Hematopoietic multipotent progenitor cell treated with erythropoietin and hydrocortisone succinate and interleukin-3 and kit ligand, for 8 days (in vitro differentiated cells): ENCODE measurements at regions not wholly inside any gene's neighbourhood (a gene's known extent, or its start where the extent isn't known, plus 50 kb on each side); places are given as distances from the start of the nearest gene placed in this dataset.

ENCODE experiments used
- DNase-seq: peaks from one replicate; pipeline ENCODE4 v3.0.0-alpha.2; 2015

DNA sequence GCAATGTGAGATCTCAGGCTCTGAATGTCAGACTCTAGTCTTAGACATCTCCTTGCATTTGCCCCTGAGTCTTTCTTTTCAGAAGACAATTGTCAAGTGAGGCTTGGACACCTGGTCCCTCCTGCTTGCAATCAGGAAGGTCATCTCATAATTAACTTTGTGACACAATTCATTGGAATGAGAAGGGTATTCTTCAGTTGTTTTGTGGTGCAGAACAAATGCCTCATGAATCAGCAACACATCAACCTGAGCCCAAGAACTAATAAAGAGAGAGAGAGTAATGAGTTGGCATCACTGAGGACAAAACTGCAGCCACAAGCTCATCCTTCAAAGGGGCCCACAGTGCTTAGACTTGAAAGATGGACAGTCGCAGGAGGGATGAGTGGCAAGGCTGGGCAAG, 375.8 kb downstream of the INSC start:
- DNase-seq = no peak

GRCh38 chr11:15493066-15493465, 378.3 kb downstream of the INSC start:
- DNase-seq = no peak

DNA sequence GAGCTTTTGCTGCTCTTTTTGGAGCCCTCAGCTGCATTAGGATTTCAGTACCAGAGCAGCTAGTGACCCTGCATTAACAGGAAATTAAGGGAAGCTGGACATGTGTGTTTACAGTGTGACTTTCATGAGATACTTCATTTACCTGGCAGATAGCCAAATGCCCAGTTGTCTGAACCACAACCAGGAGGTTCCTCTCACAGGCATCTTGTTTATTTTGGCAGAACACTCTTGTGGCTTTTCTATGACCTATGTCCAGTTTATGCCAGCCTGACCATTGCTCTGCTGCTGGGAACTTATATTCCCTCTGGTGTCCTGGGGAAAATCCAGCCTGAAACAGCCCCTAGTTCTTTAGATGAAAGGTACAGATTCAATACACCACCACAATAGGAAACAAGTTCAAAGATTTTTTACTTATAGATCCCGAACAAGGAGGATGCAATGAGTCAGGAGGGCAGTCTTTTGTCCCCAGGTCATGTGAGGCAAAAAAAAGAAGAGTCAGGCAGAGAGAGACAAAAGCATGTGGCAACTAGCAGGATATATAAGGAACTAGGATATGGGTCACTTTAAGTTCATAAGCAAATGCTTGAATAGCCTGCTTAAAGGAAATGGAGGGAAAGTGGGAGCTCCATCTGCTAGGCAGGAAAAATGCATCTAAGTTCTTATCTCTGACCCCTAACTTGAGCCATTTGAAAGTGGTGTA, 379.3 kb downstream of the INSC start:
- no peak for DNase-seq

- DNase-seq = no peak
Observed at GRCh38 chr11:15494740-15495139, 380.0 kb downstream of the INSC start.

DNA sequence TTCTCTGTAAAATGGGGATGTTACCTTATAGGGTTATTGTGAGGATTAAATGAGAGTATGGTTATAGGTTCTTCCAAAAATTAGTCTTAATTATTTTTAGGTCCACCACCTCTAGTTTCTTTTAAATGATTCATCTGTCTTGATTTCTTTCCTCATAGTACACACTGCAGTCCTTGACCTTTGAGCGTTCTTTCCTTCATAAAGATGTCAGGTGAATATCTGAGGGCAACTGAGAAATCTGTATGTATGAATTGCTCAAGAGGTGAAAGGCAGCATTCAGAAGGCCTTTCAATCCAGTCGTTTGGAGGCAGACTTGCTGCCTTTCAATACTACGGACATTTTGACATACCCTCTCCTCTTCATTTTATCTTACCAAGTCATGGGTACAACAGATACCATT, 380.7 kb downstream of the INSC start:
- no peak for DNase-seq

- DNase-seq = no peak
Observed at GRCh38 chr11:15497366-15497765, 382.6 kb downstream of the INSC start.

- no peak for DNase-seq
Observed at GRCh38 chr11:15499674-15500073, 385.0 kb downstream of the INSC start.

GRCh38 chr11:15500643-15501042, 385.9 kb downstream of the INSC start:
- DNase-seq = no peak

- DNase-seq = no peak
Observed at GRCh38 chr11:15501566-15501965, 386.8 kb downstream of the INSC start.

- no peak for DNase-seq
Observed at GRCh38 chr11:15505155-15505554, 390.4 kb downstream of the INSC start.

- DNase-seq = no peak
Observed at GRCh38 chr11:15507592-15507991, 392.9 kb downstream of the INSC start.

DNA sequence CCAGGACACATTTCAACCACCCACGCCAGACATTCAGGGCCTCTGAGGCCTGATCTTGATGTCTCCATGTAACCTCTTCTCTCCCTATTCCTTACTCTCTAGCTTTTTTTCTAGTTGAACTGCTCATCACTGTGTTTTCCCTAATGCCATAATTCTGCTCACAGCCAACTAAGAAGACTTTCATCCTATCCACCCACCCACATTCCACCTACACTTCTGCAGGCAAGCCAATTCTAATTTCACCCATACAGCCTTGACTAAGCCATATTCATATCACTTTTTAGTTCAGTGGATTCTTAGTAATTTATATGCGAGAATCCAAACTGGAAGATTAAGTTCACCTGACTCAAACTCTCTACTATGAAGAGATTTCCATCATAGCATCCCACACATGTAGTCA, 394.4 kb downstream of the INSC start:
- DNase-seq = no peak

DNA sequence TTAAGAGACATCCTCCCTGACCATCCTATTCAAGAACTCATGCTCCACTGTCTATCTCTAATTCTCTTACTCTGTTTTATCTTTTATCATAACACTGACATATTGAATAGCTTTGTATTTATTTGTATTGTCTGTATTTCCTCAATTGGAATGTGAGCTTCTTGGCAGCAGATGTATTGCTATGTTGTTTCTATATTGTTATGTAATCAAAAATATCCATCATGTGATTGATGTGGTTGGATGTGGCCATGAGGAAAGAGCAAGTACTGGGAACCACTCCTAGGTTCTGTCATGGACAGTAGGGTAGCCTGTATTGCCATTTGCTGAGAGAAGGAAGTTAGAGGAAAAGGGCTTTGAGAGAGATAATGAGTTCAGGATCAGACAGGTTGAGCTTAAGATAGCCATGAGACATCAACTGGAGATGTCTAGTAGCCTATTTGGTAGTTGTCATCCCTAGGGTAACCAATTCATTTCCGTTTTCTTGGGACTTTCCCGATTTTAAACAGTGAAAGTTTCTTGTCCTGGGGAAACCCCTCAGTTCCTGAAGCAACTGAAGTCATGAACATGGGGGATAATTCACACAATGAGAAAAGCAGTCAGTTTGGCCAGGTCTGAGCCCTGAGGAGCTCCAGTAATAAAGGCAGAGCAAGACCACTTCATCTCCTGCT, 404.5 kb downstream of the INSC start:
- no peak for DNase-seq

DNA sequence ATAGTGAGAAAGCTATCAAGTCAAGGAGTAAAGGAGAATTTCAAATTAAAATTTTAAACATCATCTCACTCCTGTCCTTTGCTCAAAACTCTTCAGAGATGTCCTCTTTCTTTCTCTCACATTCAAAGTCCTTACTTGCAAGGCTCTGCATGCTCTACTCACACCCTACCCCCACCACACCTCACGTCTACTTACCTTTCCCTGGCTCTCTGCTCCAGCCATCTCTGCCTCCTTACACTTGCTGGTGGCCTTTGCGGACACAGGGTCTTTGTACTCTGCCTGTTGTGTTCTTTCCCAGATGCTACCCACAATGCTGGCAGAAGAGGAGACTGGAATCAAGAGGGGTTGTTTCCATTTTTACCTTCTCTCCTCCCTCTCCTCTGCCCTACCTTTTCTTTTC, 405.2 kb downstream of the INSC start:
- DNase-seq = no peak

DNA sequence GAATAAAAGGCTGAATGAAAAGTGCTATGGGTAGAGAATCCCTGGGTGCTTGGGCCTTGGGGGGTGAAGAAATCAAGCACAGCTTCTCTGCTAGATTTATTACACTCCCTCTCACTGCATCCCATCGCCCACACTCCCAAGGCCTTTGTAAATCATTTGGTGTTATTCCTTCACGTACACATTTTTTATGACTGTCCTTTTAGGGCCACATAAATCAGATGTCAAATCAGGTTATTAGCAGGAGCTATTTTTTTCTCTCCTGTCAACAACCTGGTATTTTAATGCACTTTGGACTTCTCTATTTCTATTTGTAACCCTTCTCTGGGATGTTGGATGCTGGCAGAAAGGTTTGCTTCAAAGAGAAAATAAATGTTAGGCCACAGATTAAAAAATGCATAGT, 408.8 kb downstream of the INSC start:
- DNase-seq = no peak

DNA sequence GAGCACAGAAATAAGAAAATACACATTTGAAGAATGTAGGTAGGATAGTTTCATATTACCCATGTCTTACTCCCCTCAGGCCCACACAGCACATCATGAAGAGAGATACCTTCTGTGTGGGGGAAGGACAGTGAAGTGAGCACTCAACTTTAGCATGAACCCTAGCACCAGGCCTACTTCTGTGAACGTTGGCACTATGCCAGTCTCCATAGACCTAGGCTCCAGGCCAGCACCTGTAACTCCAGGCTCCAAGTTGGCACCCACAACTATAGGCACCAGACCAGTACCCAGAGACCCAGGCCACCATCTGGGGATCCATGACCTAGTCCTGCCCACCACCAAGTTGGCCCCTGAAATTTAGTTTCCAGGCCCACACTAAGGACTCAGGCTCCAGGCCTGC, 410.9 kb downstream of the INSC start:
- DNase-seq = no peak

- DNase-seq = no peak
Observed at GRCh38 chr11:15526032-15526431, 411.3 kb downstream of the INSC start.

GRCh38 chr11:15526859-15527450, 412.2 kb downstream of the INSC start:
- no peak for DNase-seq

DNA sequence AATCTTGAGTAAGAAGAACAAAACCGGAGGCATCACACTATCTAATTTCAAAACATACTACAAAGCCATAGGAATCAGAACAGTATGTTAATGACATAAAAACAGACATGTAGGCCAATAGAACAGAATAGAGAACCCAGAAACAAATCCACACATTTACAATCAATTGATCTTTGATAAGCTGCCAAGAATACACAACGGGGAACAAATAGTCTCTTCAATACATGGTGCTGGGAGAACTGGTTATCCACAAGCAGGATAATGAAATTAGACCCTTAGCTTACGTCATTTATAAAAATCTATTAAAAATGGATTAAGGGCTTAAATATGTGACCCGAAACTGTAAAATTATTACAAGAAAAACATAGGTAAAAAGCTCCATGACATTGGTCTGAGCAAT, 417.7 kb downstream of the INSC start:
- no peak for DNase-seq

DNA sequence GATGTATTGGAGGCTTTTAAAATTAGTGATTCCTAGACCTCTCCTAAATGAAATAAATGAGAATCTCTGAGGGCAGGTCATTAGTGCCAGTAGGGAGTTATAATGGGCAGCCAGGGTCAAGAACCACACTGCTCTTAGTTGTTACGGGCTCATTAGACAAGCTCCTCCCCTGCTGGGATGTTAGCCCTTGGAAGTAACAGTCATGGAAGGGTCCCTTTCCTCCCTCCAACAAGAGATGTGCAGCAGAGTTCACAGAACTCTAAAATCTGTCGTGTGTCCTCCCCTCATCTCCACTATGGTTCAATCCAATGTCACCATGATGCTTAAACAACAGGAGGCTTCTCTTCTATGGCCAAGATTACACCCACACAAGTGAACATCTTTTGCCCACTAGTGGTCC, 419.5 kb downstream of the INSC start:
- DNase-seq = no peak

DNA sequence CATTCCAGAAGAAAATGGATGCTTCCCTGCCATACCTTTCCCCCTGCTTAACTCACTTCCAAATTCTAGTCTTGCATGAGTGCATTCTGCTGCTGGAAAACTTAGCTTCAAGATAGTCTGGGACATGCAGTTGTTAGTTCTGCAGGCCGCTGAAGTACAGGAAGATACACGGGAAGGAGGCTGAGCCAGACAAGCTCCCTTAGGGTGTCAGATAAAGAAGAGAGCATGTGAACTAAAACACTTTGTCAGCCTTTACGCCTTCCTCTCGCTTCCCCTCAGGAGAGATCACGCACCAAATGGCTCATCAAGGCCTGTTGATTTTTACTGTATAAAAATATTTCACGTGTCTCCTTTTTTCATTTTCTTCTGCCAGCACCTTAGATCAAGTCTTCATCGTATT, 420.7 kb downstream of the INSC start:
- no peak for DNase-seq

GRCh38 chr11:15536438-15536837, 421.7 kb downstream of the INSC start:
- DNase-seq = no peak

DNA sequence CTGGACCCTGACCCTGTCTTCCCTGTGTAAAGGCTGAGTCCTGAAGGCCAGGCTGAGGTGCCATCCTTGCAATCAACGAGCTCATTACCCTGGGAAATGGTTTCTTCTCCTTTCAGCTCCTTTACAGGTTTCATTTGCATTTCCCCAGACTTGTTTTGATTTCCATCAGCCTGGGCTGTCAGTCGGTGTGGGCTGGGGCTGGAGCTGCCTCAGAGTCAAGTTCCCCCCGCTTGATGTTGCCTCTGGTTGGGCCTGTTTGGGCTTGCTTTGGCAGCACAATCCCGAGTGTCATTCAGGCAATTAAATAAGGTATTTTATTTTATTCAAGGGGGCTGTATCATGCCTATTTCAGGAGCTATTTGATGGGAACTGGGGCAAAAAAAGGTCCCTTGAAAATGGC, 424.9 kb downstream of the INSC start:
- no peak for DNase-seq

- DNase-seq = no peak
Observed at GRCh38 chr11:15541079-15541478, 426.4 kb downstream of the INSC start.

GRCh38 chr11:15544353-15544752, 429.6 kb downstream of the INSC start:
- DNase-seq = no peak
